ENCODE measurements at regions not wholly inside any gene's neighbourhood (a gene's known extent, or its start where the extent isn't known, plus 50 kb on each side); places are given as distances from the start of the nearest gene placed in this dataset.

- Histone ChIP-seq H3K4me3 (ENCODE audit: low read depth, low read length) (no peak overlapping the region), H3K36me3 (replicated peaks) (no peaks in the 10 kb centered on the region), H3K27me3 (replicated peaks) (no peaks in the 10 kb centered on the region), H3K27ac (no peak overlapping the region)
- DNase-seq, result no peak
- TF ChIP-seq CTCF (IDR thresholded peaks at IDR 0.05; ENCODE audit: low read depth, low read length, missing control alignments), result no peak
- in situ Hi-C loops (cut with HindIII; ENCODE audit: low pct_ligation_motif_present, low sequenced_read_pairs), result no loop called here
Measured at GRCh38 chr7:46153951-46154787, 233.1 kb upstream of the IGFBP3 start.

- DNase-seq, result no peak
- H3K27me3 ChIP-seq (replicated peaks), result no peaks in the 10 kb centered on the region
- no peak for TF ChIP-seq CTCF (IDR thresholded peaks at IDR 0.05; ENCODE audit: low read depth, low read length, missing control alignments)
- no peak overlapping the region for H3K27ac ChIP-seq
- in situ Hi-C loops (cut with HindIII; ENCODE audit: low pct_ligation_motif_present, low sequenced_read_pairs), result no loop called here
- H3K4me3 ChIP-seq (ENCODE audit: low read depth, low read length), result no peak overlapping the region
- H3K36me3 ChIP-seq (replicated peaks), result no peaks in the 10 kb centered on the region
Measured at GRCh38 chr7:46153583-46153950, 232.5 kb upstream of the IGFBP3 start.

GRCh38 chr7:46152696-46153095 is 231.6 kb upstream of the IGFBP3 start:
- Histone ChIP-seq H3K4me3 (ENCODE audit: low read depth, low read length) (no peak overlapping the region), H3K27ac (no peak overlapping the region), H3K36me3 (replicated peaks) (no peaks in the 10 kb centered on the region), H3K27me3 (replicated peaks) (no peaks in the 10 kb centered on the region)
- DNase-seq, result no peak
- TF ChIP-seq CTCF (IDR thresholded peaks at IDR 0.05; ENCODE audit: low read depth, low read length, missing control alignments), result peak; percentile 38
- in situ Hi-C loops (cut with HindIII; ENCODE audit: low pct_ligation_motif_present, low sequenced_read_pairs), result no loop called here

GRCh38 chr7:46150721-46151120 is 229.6 kb upstream of the IGFBP3 start:
- no peaks in the 10 kb centered on the region for H3K27me3 ChIP-seq (replicated peaks)
- H3K27ac ChIP-seq, result no peak overlapping the region
- no peaks in the 10 kb centered on the region for H3K36me3 ChIP-seq (replicated peaks)
- no peak for TF ChIP-seq CTCF (IDR thresholded peaks at IDR 0.05; ENCODE audit: low read depth, low read length, missing control alignments)
- in situ Hi-C loops (cut with HindIII; ENCODE audit: low pct_ligation_motif_present, low sequenced_read_pairs), result no loop called here
- no peak for DNase-seq
- no peak overlapping the region for H3K4me3 ChIP-seq (ENCODE audit: low read depth, low read length)

GRCh38 chr7:46150202-46150601 is 229.1 kb upstream of the IGFBP3 start:
- TF ChIP-seq CTCF (IDR thresholded peaks at IDR 0.05; ENCODE audit: low read depth, low read length, missing control alignments), result no peak
- DNase-seq, result no peak
- no peak overlapping the region for H3K4me3 ChIP-seq (ENCODE audit: low read depth, low read length)
- H3K36me3 ChIP-seq (replicated peaks), result no peaks in the 10 kb centered on the region
- no peaks in the 10 kb centered on the region for H3K27me3 ChIP-seq (replicated peaks)
- H3K27ac ChIP-seq, result no peak overlapping the region
- in situ Hi-C loops (cut with HindIII; ENCODE audit: low pct_ligation_motif_present, low sequenced_read_pairs), result no loop called here

- DNase-seq, result no peak
- Histone ChIP-seq H3K36me3 (replicated peaks) (no peaks in the 10 kb centered on the region), H3K27me3 (replicated peaks) (no peaks in the 10 kb centered on the region), H3K27ac (no peak overlapping the region), H3K4me3 (ENCODE audit: low read depth, low read length) (no peak overlapping the region)
- no peak for TF ChIP-seq CTCF (IDR thresholded peaks at IDR 0.05; ENCODE audit: low read depth, low read length, missing control alignments)
- in situ Hi-C loops (cut with HindIII; ENCODE audit: low pct_ligation_motif_present, low sequenced_read_pairs), result no loop called here
Measured at GRCh38 chr7:46147871-46148270, 226.8 kb upstream of the IGFBP3 start.

All from brain microvascular endothelial cell (primary cell).